GM19023 (cell line): ENCODE measurements at regions not wholly inside any gene's neighbourhood (a gene's known extent, or its start where the extent isn't known, plus 50 kb on each side); places are given as distances from the start of the nearest gene placed in this dataset.
"Not testable (repeated sequence)": the region's sequence is repeated elsewhere in the genome, so short reads cannot be mapped to it uniquely, and the experiment has no call there.

Experiments
- ATAC-seq: cut with Tn5 transposase; IDR thresholded peaks from one replicate; pipeline ENCODE4 v1.9.1; 2021; ENCODE audit warnings: mild to moderate bottlenecking, moderate library complexity; ENCODE audit not compliant: unreplicated experiment

DNA sequence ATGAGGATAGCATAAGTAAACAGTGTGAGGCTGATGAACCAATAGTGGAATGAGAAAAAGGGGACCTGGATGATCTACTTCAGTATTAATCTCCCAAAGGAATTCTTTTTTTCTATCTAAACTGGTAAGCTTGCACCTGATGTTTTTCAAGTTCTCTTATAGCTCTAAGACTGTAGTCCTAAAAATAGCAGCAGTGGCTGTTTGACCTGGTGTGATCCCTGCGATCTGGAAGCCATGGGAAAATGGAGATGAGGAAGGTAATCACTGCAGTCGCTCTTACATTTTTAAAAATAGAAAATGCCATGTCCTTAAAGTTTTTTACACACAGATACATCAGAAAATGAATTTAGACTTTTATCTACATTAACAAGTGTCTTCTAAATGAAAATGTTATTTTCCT is 926.4 kb upstream of the SLC35B3 start:
- ATAC-seq: no peak

DNA sequence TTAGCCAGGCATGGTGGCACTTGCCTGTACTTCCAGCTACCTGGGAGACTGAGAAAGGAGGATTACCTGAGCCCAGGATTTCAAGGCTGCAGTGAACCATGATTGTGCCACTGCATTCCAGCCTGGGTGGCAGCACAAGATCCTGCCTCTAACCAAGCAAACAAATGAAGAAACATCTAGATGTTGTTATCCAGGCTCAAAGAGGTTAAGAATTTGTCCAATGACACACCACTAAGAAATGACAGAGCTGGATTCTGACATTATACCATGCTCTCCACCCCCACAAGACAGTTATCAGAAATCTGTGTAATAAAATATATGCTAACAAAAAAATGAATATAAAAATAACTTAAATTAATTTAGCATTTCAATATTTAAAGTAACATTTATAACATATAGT is 925.5 kb upstream of the SLC35B3 start:
- no peak for ATAC-seq

DNA sequence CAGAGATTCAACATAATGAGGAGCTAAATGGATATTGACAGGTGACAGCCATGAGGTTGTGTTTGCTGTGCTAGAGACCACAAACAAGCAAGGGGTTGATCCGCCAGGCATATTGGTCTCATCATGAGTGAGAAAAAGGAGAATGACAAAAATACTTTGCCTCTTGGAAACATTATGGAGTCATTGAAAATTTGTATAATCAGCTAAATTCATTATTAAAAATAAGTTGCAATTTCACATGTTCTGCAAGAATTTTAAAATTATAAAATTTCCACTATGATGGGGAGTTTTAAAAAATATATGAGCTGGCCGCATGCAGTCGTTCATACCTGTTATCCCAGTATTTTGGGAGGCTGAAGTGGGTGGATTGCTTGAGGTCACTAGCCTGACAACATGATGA is 912.3 kb upstream of the SLC35B3 start:
- ATAC-seq: no peak

DNA sequence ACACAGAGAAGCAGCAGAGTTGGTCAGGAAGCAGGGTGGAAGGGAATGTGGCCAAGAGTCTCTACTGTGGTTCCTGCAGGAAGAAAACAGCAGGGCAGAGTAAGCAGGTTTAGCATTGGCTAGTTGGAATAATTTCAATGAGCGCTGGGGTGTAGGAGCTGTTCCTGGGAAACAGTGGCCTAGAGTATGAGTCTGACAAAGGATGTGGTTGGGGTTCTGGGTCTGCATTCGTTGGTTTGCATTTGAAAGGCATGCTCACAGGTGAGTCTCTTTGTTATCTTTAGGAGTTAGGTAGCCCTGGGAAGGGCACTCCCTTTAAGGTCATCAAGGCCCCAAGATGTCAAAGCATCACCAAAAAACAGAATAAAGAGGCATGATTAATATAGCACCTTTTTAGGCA is 911.6 kb upstream of the SLC35B3 start:
- ATAC-seq: no peak

DNA sequence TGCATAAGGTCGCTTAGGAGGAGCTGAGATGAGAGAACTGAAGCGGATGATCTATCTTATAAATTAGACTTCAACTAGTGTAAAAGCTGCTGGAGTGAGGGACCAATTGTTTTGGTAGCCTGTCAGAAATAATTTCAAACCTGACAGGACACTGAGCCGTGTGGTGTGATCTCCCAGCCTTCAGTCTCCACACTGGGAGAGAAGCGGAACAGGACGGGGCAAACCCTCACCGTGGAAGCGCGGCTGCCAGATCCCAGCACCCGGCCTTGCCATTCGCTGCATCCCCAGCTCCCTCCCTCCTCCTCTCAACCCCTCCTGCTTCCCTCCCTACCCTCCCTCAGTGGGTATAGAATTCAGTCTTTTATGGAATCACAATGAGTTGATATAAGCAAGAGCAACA is 900.1 kb upstream of the SLC35B3 start:
- ATAC-seq: no peak

DNA sequence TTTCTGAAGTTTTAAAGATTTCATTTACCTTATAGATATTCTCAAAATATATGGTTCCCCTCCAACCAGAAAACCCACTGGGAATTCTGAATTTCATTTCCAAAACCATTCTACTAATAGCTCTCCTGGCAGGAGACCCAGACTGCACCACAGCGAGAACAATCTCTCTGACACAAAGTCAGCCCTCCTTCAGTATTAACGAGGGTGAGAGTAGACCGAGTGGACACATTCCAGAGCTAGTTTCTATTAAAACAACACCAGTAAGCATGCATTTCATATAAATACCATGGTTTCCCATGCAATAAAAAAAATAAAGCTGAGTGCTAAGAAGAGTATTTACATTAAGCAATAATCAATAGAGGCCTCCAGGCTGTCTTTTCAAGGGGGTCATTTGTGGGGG is 899.6 kb upstream of the SLC35B3 start:
- ATAC-seq: no peak

DNA sequence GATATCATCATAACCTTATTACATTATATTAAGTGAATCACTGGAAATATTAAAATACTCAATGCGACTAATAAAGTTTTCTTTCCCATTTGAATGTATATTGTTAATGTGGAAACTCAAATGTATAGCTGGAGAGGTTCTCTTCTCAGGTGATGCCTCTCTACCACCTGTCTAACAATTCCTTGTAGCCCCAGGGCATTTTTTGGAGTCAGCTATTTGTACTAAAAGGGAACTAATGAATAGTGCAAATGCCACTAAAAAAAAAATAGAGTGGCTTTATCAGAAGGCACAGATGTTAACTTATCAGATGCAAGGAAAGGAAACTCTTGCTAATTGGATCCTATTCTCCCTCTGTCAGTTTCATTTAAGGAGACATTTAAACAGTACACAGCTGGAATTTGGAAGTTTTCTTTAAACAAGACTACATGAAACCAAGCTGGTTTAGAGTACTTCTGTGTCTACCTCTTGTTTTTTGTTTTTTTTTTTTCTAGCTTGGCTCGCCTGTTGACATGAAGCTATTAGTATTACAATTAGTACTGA is 897.0 kb upstream of the SLC35B3 start:
- no peak for ATAC-seq

DNA sequence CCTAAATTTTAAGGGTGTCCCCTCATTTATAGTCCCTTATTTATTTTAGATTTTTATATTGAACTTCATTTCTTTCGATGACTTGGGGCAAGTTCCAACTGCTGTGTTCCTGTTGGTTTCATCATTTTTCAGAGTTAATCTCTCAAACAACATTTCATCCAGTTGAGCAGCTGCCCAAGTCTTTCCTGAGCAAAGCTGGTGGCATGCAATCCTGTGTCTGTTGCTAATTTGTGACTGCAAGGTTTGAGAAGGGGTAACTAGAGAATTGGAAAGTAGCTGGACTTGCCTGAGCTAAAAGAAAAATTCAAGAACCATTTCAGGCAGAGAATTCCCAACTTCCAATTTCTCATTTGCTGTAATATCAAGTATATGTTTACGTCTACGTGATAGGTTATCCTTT is 881.5 kb upstream of the SLC35B3 start:
- ATAC-seq: no peak

DNA sequence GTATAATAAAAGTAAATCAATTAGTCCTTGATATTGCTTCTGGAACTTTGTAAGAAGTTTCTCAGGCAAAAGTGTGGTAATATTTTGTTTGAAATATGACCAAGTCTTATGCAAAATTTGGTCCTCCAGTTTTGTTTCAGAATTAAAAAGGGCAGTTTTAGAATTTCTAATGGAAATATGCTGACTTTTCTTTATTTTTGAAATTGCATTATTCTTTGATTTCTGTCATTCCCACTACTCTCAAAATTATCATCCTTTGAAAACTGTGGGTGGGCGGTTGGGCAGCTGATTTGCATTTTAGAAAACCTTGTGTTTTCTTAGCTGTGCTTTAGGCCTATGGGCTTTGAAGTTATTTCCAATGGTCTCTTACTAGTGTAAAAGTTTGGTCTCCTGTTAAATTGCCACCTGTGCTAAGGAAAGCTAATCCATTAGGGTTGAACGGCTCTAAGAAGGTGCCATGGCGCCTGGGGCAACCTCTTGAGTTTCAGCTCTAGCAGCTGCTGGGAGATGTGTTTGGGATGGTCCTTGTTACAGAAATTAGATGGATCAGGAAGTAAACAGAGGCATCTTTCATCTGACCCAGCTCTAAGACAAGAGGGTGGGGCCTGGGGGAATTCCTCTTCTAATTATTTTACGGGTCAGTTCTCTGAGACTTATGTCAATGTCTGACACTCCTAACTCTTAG is 880.8 kb upstream of the SLC35B3 start:
- no peak for ATAC-seq

DNA sequence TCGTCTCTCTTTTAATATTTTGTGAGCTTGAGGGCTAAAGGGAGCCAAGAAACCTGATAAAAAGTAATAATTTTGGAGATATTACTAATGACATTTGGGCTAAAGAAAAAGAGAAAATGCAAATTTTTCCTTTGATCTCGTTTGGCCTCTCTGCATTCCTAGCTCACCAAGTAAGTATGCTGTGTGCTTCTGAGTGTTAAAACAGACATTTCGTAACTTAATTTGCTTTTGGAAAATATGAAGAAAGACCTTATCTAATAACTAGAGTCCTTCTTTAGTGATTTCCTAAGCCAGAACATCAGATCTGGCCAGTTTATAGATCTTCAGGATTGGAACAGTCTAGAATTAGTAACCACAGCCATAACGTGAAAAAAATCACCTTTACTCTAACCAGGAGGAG is 872.9 kb upstream of the SLC35B3 start:
- no peak for ATAC-seq

DNA sequence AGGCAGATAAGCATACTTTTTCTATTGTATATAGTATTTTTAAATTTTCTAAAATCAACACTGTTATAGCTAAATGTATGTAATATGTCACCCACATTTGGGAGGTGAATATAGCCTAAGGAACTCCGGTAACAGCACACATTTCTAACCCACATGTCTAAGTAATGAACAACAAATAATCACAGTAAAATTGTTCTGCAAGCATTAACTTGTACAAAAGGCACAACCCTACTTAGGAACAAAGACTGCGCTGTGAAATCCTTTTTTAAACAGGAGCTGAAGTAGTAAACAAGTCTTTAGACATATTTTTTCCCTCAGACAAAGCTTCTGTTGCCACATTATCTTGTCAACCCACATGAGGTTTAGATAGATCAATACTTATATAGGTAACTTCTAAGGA is 872.4 kb upstream of the SLC35B3 start:
- ATAC-seq: no peak

DNA sequence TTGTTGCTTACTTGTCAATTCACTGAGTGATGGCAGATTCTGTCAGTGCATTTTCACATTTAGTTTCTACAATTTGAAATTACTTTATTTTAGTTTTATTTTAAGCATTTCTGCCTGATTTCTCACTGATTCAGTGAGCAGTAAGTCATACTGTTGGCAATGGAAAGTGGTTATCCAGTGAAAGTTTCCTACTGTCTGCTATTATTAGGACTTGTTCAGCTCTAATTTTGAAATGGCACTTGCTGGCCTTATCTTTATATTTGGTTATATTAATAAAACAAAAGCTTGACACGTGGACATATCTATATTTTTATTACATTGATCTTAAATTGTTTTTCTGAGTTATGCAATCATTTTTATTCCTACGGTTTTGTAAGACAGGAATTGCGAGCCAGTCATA is 871.8 kb upstream of the SLC35B3 start:
- ATAC-seq: no peak

DNA sequence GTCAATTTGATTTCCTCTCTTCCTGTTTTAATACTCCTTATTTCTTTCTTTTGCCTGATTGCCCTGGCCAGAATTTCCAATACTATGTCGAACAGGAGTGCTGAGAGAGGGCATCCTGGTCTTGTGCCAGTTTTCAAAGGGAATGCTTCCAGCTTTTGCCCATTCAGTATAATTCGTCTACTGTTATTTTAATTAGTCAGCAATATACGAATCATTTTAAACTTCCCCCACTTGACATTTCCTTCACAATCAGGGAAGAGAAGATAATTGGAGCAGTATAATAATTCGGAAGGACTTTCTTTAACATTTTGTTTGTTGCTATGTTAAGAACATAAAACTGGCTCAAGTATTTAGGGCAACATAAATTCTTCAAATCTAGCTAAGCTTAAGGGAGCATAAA is 860.3 kb upstream of the SLC35B3 start:
- no peak for ATAC-seq

DNA sequence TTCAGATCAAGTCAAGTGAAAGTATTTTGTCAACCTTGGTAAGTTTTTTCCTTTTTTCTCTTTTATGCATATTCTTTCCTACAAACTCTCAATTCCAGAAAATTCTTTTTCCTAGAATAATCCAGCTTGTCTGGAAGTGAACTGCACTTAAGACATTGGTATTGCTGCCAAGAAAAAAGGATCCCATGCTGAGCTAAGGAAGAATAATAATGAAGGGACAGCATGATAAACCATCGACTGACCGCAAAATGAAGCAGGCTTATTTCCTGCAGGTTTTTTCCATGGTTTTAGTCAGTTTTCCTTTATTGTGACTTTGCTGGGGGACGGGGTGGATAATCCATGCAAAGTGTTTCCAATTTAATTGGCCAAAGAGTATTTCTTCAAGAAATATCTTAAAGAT is 857.6 kb upstream of the SLC35B3 start:
- ATAC-seq: no peak

DNA sequence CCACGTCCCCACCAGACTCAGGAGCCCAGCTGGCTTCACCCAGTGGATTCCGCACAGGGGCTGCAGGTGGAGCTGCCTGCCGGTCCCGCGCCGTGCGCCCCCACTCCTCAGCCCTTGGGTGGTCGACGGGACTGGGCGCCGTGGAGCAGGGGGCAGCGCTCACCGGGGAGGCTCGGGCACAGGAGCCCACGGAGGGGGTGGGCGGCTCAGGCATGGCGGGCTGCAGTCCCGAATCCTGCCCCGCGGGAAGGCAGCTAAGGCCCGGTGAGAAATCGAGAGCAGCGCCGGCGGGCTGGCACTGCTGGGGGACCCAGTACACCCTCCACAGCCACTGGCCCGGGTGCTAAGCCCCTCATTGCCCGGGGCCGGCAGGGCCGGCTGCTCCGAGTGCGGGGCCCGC is 855.0 kb upstream of the SLC35B3 start:
- not testable (repeated sequence) for ATAC-seq

DNA sequence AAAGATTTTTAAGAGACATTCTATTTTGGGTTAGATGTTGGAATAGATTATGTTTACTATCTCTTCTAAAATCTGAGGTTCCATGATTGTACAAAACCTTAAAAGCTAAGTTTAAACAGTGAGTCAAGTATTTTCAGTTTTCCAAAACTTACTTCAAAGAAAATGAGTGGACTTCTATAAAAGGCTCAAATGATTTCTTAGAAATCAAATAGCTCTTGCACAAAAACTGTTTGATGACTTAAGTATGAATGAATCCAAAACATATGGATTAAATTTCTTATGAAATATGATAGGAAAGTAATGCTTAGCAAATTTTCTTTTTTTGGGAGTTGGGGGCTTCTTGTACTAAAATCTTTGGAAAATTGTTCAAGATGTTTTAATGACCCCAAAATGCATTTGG is 837.3 kb upstream of the SLC35B3 start:
- no peak for ATAC-seq

DNA sequence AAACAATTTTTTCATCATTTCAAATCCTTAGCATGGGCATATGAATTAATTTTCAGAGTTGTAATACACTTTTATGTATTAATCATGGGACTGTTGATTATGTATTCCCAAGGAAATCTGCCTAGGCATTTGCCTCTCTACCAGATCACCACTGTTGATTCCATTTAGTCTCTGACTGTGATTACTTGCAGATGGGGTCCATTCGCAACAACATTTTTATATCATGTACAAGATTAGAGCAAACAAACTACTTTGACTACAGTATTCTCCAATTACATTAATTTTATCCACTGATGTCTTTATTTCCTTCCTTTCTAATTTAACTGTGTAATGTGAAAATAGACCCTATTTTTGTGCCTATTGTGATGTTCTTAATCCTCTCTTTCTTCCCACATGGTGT is 831.4 kb upstream of the SLC35B3 start:
- ATAC-seq: no peak

DNA sequence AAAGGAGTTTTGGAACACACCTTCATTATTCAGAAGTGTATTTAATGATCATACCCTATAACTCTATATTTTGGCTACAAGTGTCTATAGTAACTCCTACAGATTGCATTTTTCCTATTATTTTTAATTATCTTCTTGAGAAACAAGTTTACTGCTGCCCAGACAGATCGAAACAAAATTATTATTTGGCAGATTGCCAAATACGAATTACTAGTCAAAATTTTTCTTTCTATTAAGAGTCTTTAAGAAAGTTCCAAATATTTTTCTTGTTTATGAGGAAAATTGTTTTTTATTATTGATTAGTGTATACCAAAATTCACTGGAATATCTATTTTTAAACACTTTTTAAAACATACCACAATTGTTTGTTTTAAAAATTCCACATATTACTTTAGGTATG is 821.9 kb upstream of the SLC35B3 start:
- ATAC-seq: no peak

DNA sequence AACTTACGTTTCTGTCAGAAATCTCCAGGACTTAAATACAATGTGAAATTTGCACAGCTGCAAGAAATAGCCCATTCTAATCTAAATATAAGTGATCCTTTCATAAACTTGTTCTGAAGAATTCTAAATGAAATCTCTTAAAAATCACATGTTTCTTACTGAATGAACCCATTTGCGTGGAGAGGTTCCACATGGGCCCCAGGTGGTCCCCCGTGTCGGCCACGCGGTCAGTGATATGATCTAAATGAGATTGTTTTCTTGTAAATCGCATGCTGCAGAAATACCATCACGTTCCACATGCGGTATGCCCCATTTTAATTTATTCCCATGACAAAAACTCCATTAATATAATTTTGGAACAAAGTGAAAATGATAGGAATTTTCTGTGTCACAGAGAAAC is 818.9 kb upstream of the SLC35B3 start:
- ATAC-seq: no peak

DNA sequence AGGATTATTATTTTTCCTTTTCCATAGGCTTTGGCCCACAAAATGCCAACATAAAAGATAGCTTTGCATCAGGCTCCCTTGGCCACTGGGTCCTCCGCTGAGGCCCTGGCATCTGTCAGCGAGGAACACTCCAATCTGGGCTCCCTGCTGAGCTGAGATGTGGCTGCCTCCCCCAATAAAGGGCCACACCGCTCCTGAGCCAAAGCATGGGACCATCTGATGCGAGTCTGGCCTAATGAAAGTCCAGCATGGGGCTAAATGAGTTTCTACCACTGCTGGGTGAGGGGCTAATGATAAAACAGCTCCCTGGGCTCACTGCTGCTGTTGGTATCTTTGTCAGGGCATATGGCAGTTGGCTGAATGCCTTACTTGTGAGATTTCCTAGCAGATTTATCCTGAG is 817.5 kb upstream of the SLC35B3 start:
- no peak for ATAC-seq

DNA sequence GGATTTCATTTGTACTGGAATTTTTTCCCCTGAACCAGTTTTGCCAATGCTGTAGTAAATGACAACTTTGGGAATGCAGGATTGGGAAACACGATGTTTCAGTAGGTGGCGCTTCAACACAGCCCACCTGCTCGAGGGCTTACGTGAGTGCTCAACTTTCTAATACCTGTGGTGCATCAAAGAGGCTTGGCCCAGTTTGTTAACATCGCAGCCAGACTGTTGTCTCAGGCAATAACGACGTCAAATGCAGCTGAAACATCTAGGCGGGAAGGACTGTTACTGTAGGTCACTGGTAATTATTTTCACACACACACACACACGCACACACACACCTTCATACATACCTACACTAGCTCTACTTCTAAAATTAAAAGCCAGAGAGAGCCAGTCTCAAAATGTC is 815.5 kb upstream of the SLC35B3 start:
- ATAC-seq: no peak

DNA sequence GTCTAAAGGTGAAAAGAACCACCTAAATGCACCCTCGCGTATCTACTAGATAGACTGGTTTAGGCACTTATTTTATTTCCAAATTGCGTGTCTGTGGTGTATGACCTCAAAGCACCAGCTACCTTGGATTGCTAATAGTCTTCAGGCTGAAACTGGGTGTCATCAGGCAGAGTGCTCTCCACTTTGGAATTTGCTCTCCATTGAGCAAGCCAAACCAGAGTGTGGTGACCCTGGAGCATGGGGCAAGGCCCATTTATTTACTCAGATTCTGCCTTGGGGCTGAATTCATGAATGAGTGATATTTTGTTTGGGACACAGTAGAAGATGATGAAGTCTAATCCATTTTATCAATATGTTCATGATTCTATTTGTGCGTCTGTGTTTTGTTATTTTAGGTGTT is 812.8 kb upstream of the SLC35B3 start:
- ATAC-seq: no peak

DNA sequence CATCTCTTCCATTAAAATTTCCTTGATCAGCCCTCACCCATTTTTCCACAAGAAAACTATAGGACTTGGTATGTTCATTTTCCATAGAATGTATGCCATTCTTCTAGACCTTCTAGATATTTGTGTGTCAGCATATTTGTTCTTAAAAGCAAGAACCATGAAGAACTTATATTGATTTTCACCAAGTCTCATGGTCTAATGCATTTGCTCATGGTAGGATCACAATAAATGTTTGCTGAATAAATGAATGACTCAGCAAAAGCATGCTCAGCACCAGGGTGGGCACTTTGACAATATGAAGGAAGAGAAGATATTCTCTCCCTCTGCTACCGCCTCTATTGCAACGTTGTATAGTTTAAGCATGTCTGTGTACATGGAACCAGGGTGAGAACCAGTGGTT is 805.5 kb upstream of the SLC35B3 start:
- no peak for ATAC-seq
